Astrocyte (in vitro differentiated cells and primary cell): ENCODE measurements at regions not wholly inside any gene's neighbourhood (a gene's known extent, or its start where the extent isn't known, plus 50 kb on each side); places are given as distances from the start of the nearest gene placed in this dataset.

Experiments used
- DNase-seq: peaks from one replicate; pipeline ENCODE4 v3.0.0-alpha.2; 2010; ENCODE audit warnings: low read depth
- FAIRE-seq: peaks from 2 replicates; lab custom pipeline; 2011; peaks lifted over from hg19 to GRCh38; lab: Jason Lieb, UNC
- H2AFZ ChIP-seq: 2 replicates; pipeline ENCODE4 v1.6.0; 2012; ENCODE audit warnings: low read depth, low read length, inconsistent platforms
- H3K27ac ChIP-seq: 2 replicates; pipeline ENCODE4 v1.5.1; 2011; ENCODE audit warnings: low read depth, low read length, inconsistent platforms
- H3K27me3 ChIP-seq: 2 replicates; pipeline ENCODE4 v1.6.0; 2011; ENCODE audit warnings: low read length, inconsistent platforms; ENCODE audit not compliant: insufficient read depth
- H3K36me3 ChIP-seq: 2 replicates; pipeline ENCODE4 v1.5.1; 2011; ENCODE audit warnings: low read length, inconsistent platforms; ENCODE audit not compliant: insufficient read depth
- H3K4me1 ChIP-seq: 2 replicates; pipeline ENCODE4 v1.5.1; 2011; ENCODE audit warnings: low read length, inconsistent platforms; ENCODE audit not compliant: insufficient read depth
- H3K4me2 ChIP-seq: 2 replicates; pipeline ENCODE4 v1.6.0; 2012; ENCODE audit warnings: low read length, inconsistent platforms
- H3K4me3 ChIP-seq: 2 replicates; pipeline ENCODE4 v1.5.1; 2011; ENCODE audit warnings: low read depth, mild to moderate bottlenecking, low read length, inconsistent platforms; ENCODE audit not compliant: insufficient read depth
- H3K79me2 ChIP-seq: 2 replicates; pipeline ENCODE4 v1.6.0; 2012; ENCODE audit warnings: mild to moderate bottlenecking, low read length, inconsistent platforms; ENCODE audit not compliant: insufficient read depth
- H3K9ac ChIP-seq: 2 replicates; pipeline ENCODE4 v1.6.0; 2012; ENCODE audit warnings: mild to moderate bottlenecking, low read length, inconsistent platforms
- H3K9me3 ChIP-seq: 2 replicates; pipeline ENCODE4 v1.5.1; 2012; ENCODE audit warnings: low read depth, mild to moderate bottlenecking, low read length, inconsistent platforms; ENCODE audit not compliant: insufficient read depth
- H4K20me1 ChIP-seq: 2 replicates; pipeline ENCODE4 v1.6.0; 2012; ENCODE audit warnings: low read length, inconsistent platforms; ENCODE audit not compliant: insufficient read depth
- H3K27ac Mint-ChIP-seq: one replicate; pipeline ENCODE4 v1.8.0; 2021; ENCODE audit warnings: mild to moderate bottlenecking, mixed read lengths; ENCODE audit not compliant: unreplicated experiment
- H3K27me3 Mint-ChIP-seq: one replicate; pipeline ENCODE4 v1.8.0; 2021; ENCODE audit warnings: low read depth, mixed read lengths; ENCODE audit not compliant: unreplicated experiment
- H3K36me3 Mint-ChIP-seq: one replicate; pipeline ENCODE4 v1.8.0; 2021; ENCODE audit warnings: low read depth, mixed read lengths; ENCODE audit not compliant: unreplicated experiment
- H3K4me1 Mint-ChIP-seq: one replicate; pipeline ENCODE4 v1.8.0; 2021; ENCODE audit warnings: low read depth, mixed read lengths; ENCODE audit not compliant: unreplicated experiment
- H3K4me3 Mint-ChIP-seq: one replicate; pipeline ENCODE4 v1.8.0; 2021; ENCODE audit warnings: mild to moderate bottlenecking, moderate library complexity, mixed read lengths; ENCODE audit not compliant: unreplicated experiment
- H3K9me3 Mint-ChIP-seq: one replicate; pipeline ENCODE4 v1.8.0; 2021; ENCODE audit warnings: mild to moderate bottlenecking, mixed read lengths; ENCODE audit not compliant: unreplicated experiment
- CTCF ChIP-seq: IDR thresholded peaks from 2 replicates; pipeline ENCODE4 v1.5.1; 2011; ENCODE audit warnings: low read depth, mild to moderate bottlenecking, inconsistent platforms, low read length, moderate library complexity; ENCODE audit not compliant: insufficient read depth
- EZH2 ChIP-seq: IDR thresholded peaks from 2 replicates; pipeline ENCODE4 v1.6.1; 2012; ENCODE audit warnings: mild to moderate bottlenecking, low read length, inconsistent platforms; ENCODE audit not compliant: insufficient read depth

DNA sequence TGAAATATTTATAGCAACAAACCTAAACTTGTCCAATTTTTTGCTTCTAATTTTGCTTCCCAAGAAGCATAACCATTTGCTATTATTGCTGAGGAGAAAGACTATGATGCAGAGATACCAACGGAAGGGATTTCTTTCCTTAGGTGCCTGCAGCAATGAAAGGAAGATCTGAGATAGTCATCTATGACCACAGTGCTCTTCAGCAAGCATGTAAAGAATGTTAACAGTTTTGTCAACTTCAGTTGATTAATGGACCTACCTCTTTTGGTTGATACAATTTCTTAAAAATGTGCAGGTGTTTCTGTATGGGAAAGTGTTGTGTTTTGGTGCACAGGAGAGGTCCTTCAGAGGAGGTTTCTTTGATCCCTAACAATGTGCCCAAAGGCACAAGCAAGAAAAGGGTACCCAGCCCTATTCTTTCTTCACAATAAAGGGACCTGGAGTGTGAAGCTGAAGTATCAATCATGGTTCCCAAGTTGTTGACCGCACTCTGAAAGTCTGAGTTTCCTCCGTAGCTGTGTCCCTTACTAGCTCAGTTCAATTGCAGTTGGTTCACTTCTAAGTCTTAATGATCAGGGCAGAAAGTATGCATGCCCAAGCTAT is 307.7 kb upstream of the KCNH8 start:
- no peaks in the 10 kb centered on the region for H3K27me3 ChIP-seq
- TF ChIP-seq CTCF: no peak
- TF ChIP-seq EZH2: no peak
- Mint-ChIP-seq H3K27ac (no peak overlapping the region), H3K27me3 (peaks cover 2% of the 10 kb centered on the region), H3K4me3 (no peak overlapping the region), H3K36me3 (no peaks in the 10 kb centered on the region), H3K9me3 (no peaks in the 10 kb centered on the region), H3K4me1 (no peaks in the 10 kb centered on the region)
- no peak overlapping the region for H3K9ac ChIP-seq
- H4K20me1 ChIP-seq: no peaks in the 10 kb centered on the region
- H3K36me3 ChIP-seq: no peaks in the 10 kb centered on the region
- H2AFZ ChIP-seq: no peak overlapping the region
- H3K4me1 ChIP-seq: no peaks in the 10 kb centered on the region
- H3K4me3 ChIP-seq: no peak overlapping the region
- no peaks in the 10 kb centered on the region for H3K9me3 ChIP-seq
- FAIRE-seq (no peak), DNase-seq (no peak)
- H3K27ac ChIP-seq: no peak overlapping the region
- H3K4me2 ChIP-seq: no peak overlapping the region
- H3K79me2 ChIP-seq: no peaks in the 10 kb centered on the region

DNA sequence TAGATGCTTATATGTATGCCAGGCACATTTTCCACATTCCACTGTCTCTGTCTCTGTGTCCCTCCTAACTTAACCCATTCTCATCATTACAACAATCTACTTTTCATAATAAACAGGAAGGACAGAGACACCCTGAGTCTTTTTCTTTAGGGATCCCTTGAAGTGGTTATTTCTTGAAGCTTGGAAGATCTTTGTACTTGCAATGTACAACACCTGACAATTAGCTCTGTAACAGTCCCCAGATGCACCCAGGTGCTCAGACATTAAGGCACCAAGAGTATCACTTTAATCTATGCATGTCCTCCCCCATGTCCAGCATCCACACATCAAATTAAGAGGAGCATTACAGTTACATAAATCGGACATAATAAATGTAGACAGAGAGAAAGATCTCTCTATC is 309.6 kb upstream of the KCNH8 start:
- no peak for DNase-seq
- H3K27ac Mint-ChIP-seq: no peak overlapping the region
- Histone ChIP-seq H4K20me1 (no peaks in the 10 kb centered on the region), H3K4me1 (no peaks in the 10 kb centered on the region), H3K27ac (no peak overlapping the region), H3K36me3 (no peaks in the 10 kb centered on the region), H2AFZ (no peak overlapping the region), H3K79me2 (no peaks in the 10 kb centered on the region), H3K27me3 (no peaks in the 10 kb centered on the region), H3K4me3 (no peak overlapping the region), H3K9ac (no peak overlapping the region), H3K4me2 (no peak overlapping the region), H3K9me3 (no peaks in the 10 kb centered on the region)
- no peaks in the 10 kb centered on the region for H3K36me3 Mint-ChIP-seq
- H3K27me3 Mint-ChIP-seq: peaks cover 2% of the 10 kb centered on the region
- no peak overlapping the region for H3K4me3 Mint-ChIP-seq
- H3K4me1 Mint-ChIP-seq: no peaks in the 10 kb centered on the region
- FAIRE-seq: no peak
- no peaks in the 10 kb centered on the region for H3K9me3 Mint-ChIP-seq
- no peak for TF ChIP-seq EZH2
- no peak for TF ChIP-seq CTCF

DNA sequence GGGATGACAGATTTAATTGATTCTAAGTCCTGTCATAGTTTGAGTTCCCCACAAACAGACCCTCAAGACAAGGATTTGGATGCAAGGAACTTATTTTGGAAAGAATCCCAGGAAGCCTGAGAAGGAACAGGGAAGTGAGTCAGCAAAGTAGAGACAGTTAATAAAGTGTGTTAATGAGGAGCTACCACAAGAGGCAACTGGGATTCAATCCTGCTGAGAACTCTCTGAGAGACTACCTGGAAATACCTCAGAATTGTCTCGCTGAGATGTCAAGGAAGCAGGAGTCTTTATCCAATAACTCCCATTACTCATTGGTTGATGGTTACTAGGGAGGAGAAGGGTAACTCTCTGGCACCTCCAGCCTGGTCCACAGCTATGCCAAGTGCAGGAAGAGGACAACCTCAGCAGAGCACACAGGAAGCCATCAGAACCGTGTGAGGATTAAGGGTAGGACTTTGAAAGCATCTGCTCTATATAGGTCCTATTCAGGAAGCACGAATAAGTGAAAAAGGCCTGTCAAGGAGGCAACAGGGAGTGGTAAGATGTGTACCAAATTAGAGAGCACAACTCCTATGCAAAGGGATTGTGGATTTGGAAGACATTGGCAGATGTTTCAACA is 311.1 kb upstream of the KCNH8 start:
- no peaks in the 10 kb centered on the region for H3K36me3 Mint-ChIP-seq
- Histone ChIP-seq H3K36me3 (no peaks in the 10 kb centered on the region), H3K4me1 (no peaks in the 10 kb centered on the region), H2AFZ (no peak overlapping the region), H3K27ac (no peak overlapping the region), H4K20me1 (no peaks in the 10 kb centered on the region), H3K27me3 (no peaks in the 10 kb centered on the region), H3K4me2 (no peak overlapping the region), H3K9ac (no peak overlapping the region), H3K79me2 (no peaks in the 10 kb centered on the region), H3K9me3 (no peaks in the 10 kb centered on the region), H3K4me3 (no peak overlapping the region)
- FAIRE-seq (no peak), DNase-seq (no peak)
- H3K4me3 Mint-ChIP-seq: no peak overlapping the region
- H3K27ac Mint-ChIP-seq: no peak overlapping the region
- no peaks in the 10 kb centered on the region for H3K9me3 Mint-ChIP-seq
- H3K27me3 Mint-ChIP-seq: peaks cover 2% of the 10 kb centered on the region
- TF ChIP-seq CTCF: no peak
- no peak for TF ChIP-seq EZH2
- H3K4me1 Mint-ChIP-seq: no peaks in the 10 kb centered on the region
